ENCODE measurements at regions not wholly inside any gene's neighbourhood (a gene's known extent, or its start where the extent isn't known, plus 50 kb on each side); places are given as distances from the start of the nearest gene placed in this dataset.

GRCh38 chr19:29386970-29387369, 138.8 kb upstream of the VSTM2B start:
- intact Hi-C loops (cut with DNase I), result no loop called here
- Histone ChIP-seq H3K27ac (no peak overlapping the region), H3K36me3 (no peaks in the 10 kb centered on the region), H3K4me1 (no peaks in the 10 kb centered on the region), H3K4me3 (no peak overlapping the region), H3K9me3 (peaks cover 6% of the 10 kb centered on the region), H3K27me3 (ENCODE audit: low read depth) (no peaks in the 10 kb centered on the region)
- ATAC-seq (no peak), DNase-seq (no peak)
- TF ChIP-seq, protein P1, sequence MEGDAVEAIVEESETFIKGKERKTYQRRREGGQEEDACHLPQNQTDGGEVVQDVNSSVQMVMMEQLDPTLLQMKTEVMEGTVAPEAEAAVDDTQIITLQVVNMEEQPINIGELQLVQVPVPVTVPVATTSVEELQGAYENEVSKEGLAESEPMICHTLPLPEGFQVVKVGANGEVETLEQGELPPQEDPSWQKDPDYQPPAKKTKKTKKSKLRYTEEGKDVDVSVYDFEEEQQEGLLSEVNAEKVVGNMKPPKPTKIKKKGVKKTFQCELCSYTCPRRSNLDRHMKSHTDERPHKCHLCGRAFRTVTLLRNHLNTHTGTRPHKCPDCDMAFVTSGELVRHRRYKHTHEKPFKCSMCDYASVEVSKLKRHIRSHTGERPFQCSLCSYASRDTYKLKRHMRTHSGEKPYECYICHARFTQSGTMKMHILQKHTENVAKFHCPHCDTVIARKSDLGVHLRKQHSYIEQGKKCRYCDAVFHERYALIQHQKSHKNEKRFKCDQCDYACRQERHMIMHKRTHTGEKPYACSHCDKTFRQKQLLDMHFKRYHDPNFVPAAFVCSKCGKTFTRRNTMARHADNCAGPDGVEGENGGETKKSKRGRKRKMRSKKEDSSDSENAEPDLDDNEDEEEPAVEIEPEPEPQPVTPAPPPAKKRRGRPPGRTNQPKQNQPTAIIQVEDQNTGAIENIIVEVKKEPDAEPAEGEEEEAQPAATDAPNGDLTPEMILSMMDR (IDR thresholded peaks at IDR 0.05), result no peak

GRCh38 chr19:29387586-29387985, 138.2 kb upstream of the VSTM2B start:
- intact Hi-C loops (cut with DNase I), result no loop called here
- peaks cover 6% of the 10 kb centered on the region for H3K9me3 ChIP-seq
- H3K4me3 ChIP-seq, result no peak overlapping the region
- TF ChIP-seq, protein P1 (IDR thresholded peaks at IDR 0.05), result no peak
- no peaks in the 10 kb centered on the region for H3K4me1 ChIP-seq
- no peaks in the 10 kb centered on the region for H3K27me3 ChIP-seq (ENCODE audit: low read depth)
- no peak overlapping the region for H3K27ac ChIP-seq
- DNase-seq (no peak), ATAC-seq (no peak)
- no peaks in the 10 kb centered on the region for H3K36me3 ChIP-seq

- DNase-seq (no peak), ATAC-seq (no peak)
- Histone ChIP-seq H3K36me3 (no peaks in the 10 kb centered on the region), H3K4me1 (no peaks in the 10 kb centered on the region), H3K9me3 (peaks cover 6% of the 10 kb centered on the region), H3K27ac (no peak overlapping the region), H3K4me3 (no peak overlapping the region), H3K27me3 (ENCODE audit: low read depth) (no peaks in the 10 kb centered on the region)
- TF ChIP-seq, protein P1 (IDR thresholded peaks at IDR 0.05), result no peak
- intact Hi-C loops (cut with DNase I), result no loop called here
These were observed 136.3 kb upstream of the VSTM2B start for GRCh38 chr19:29389495-29389894.

DNA sequence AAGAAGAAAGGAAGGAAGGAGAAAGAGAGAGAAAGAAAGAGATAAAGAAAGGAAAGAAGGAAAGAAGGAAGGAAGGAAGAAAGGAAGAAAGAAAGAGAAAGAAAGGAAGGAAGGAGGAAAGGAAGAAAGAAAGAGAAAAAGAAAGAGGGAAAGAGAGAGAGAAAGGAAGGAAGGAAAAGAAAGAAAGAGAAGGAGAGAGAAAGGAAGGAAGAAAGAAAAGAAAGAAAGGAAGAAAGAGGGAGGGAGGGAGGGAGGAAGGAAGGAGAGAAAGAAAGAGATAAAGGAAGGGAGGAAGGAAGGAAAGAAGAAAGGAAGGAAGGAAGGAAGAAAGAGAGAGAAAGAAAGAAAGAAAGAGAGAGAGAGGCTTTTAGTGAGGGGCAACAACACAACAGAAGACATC, 135.1 kb upstream of the VSTM2B start:
- TF ChIP-seq, protein P1 (IDR thresholded peaks at IDR 0.05), result no peak
- intact Hi-C loops (cut with DNase I), result no loop called here

DNA sequence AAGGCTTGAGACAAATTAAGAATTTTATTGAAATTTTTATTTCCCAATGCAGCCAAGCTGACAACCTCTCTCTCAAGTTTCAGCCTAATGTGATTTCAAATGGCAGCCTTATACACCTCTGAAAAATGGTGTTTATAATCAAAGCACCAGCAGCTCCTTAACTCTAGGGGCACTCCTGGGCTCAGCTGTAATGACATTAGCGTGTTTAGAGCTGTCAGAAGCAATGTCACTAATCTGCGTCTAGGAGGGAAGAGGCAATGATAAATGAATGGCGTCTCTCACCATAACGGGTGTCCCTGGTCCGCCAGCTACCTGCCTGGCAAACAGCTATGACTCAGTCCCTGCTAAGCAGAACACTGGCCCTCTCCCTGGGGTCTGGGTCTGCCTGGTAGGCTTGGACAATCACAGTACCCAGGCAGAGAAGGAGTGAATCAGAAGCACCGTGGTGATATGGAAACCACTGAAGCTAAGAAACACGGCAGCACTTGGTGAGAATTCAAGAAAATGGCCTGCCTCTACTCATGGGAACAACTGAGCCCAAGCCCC, 131.8 kb upstream of the VSTM2B start:
- intact Hi-C loops (cut with DNase I), result no loop called here
- H3K27ac ChIP-seq, result no peak overlapping the region
- no peak for DNase-seq
- TF ChIP-seq, protein P1 (IDR thresholded peaks at IDR 0.05), result no peak
- H3K27me3 ChIP-seq (ENCODE audit: low read depth), result no peaks in the 10 kb centered on the region
- no peaks in the 10 kb centered on the region for H3K36me3 ChIP-seq
- H3K4me3 ChIP-seq, result no peak overlapping the region
- H3K4me1 ChIP-seq, result no peaks in the 10 kb centered on the region
- H3K9me3 ChIP-seq, result peaks cover 6% of the 10 kb centered on the region
- no peak for ATAC-seq

More for the DNA sequence above, 135.1 kb upstream of the VSTM2B start:
- no peak for ATAC-seq
- Histone ChIP-seq H3K27ac (no peak overlapping the region), H3K9me3 (peaks cover 6% of the 10 kb centered on the region), H3K4me3 (no peak overlapping the region), H3K36me3 (no peaks in the 10 kb centered on the region), H3K4me1 (no peaks in the 10 kb centered on the region), H3K27me3 (ENCODE audit: low read depth) (no peaks in the 10 kb centered on the region)
- no peak for DNase-seq
